ENCODE measurements at regions not wholly inside any gene's neighbourhood (a gene's known extent, or its start where the extent isn't known, plus 50 kb on each side); places are given as distances from the start of the nearest gene placed in this dataset.

DNA sequence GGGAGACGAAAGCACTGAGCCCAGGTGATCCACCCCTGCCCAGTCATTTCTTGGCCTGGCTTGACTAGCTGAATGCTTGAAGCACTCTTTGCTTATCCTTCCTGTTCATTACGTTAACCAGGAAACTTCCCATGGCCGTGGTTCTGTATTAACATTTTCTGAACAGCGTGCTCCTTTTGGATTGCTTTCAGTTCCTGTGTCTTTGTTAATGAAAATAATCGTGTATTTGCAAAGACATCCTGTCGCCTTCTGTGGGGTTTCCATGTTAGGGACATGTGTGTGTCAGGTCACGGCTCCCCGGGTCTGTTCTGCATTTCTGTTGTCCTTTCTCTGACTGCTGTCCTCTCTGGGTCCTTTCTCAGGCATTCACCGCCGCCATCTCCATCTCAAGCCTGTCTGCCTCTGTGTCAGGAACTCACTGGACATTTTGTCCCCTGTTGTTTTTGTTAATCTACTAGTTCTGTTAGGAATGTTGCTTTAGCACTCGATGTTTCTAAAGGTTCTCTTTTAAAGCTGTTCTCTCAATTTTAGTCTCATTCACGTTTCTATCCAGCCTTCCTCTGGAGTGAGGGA lies 434.1 kb upstream of the HS6ST1 start:
- DNase-seq (ENCODE audit: low read depth): no peak

- no peak for DNase-seq (ENCODE audit: low read depth)
Observed at GRCh38 chr2:128753321-128753720, 434.7 kb upstream of the HS6ST1 start.

- DNase-seq (ENCODE audit: low read depth): no peak
Observed at GRCh38 chr2:128753800-128754199, 435.1 kb upstream of the HS6ST1 start.

DNA sequence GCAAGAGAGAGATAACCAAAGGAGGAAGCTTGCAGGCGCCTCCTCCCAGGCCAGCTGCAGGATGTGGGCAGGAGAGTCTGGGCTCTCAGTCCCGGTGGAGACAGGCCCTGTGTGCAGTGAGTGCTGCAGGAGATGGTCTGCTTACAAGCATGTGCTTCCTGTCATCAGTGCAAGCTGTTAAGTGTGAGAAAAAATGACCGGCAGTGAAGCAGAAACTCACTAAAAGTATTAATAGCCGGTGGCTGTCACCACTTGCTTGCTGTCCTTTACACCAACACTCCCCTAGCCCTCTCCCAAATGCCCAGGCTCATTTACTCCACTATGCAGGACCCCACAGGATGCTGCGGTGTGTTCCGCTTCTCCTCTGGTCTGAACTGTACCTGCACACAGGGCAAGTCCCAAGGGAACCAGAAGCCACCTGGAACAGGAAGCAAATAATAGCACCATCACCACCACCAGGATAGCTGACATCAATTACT lies 435.6 kb upstream of the HS6ST1 start:
- DNase-seq (ENCODE audit: low read depth): no peak

GRCh38 chr2:128755695-128756364 lies 437.2 kb upstream of the HS6ST1 start:
- DNase-seq (ENCODE audit: low read depth): no peak

DNA sequence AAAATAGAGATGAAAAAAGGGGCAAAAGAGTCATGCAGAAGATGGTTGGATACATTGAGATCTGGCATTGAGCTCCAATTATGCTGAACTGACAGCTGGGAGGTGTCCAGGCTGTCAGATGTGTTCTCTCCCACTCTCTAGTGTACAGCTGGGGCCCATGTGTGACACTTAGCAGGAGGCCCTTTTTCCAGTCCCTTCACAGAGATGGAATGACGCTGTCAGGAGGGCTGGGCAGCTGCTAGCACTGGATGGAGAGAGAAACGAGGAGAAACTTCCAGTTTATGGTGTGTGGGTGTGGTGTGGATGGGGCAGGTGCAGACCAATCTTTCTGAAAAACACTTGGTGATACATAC lies 437.7 kb upstream of the HS6ST1 start:
- DNase-seq (ENCODE audit: low read depth): no peak

GRCh38 chr2:128765811-128766210 lies 447.1 kb upstream of the HS6ST1 start:
- no peak for DNase-seq (ENCODE audit: low read depth)

- no peak for DNase-seq (ENCODE audit: low read depth)
Observed at GRCh38 chr2:128768041-128768440, 449.4 kb upstream of the HS6ST1 start.

- DNase-seq (ENCODE audit: low read depth): no peak
Observed at GRCh38 chr2:128769457-128770142, 450.9 kb upstream of the HS6ST1 start.

DNA sequence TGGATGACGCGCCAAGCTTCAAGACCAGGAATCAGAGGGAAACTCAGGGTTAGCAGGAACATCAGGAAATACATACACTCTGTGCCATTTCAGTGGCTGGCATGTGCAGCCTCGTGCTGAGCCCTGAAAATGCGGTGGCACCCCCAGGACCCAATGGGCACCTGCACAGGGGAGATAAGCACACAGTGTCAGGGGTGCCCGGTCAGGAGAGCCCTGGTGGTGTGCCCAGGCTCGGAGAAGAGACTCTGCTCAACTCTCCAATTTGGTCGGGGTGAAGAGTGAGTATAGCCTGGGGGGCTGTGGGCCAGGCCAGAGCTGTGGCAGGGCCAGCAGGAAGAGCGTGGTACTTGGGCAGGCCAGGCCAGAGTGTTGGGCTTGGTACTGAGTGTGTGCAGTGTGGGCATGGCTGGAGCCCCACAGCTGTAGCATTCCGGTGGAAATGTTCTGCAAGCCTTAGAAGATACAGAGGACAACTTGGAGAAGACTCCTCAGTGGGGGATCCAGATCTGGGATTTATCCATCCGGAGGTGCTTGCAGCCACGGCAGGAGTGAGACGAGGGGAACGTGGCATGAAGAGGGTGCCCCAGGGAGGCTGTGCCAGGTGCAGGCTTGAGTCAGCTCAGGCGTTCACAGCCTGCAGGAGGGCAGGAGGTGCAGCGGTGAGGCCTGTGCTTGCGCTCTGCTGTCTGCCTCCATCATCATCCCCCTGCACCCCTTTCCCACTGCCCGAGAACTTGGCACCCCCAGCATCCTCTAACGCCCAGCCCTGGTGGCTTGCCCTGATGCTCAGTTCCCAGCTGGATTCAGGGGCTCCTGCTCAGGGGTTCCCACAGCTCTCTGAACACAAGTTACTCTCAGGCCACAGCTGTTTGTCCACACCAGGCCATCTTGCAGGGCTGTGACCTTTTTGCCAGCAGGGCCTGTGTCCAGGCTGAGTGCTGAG lies 451.7 kb upstream of the HS6ST1 start:
- DNase-seq (ENCODE audit: low read depth): no peak

GRCh38 chr2:128771401-128771800 lies 452.7 kb upstream of the HS6ST1 start:
- no peak for DNase-seq (ENCODE audit: low read depth)

- DNase-seq (ENCODE audit: low read depth): no peak
Observed at GRCh38 chr2:128772671-128773070, 454.0 kb upstream of the HS6ST1 start.

- no peak for DNase-seq (ENCODE audit: low read depth)
Observed at GRCh38 chr2:128773641-128774319, 455.1 kb upstream of the HS6ST1 start.

DNA sequence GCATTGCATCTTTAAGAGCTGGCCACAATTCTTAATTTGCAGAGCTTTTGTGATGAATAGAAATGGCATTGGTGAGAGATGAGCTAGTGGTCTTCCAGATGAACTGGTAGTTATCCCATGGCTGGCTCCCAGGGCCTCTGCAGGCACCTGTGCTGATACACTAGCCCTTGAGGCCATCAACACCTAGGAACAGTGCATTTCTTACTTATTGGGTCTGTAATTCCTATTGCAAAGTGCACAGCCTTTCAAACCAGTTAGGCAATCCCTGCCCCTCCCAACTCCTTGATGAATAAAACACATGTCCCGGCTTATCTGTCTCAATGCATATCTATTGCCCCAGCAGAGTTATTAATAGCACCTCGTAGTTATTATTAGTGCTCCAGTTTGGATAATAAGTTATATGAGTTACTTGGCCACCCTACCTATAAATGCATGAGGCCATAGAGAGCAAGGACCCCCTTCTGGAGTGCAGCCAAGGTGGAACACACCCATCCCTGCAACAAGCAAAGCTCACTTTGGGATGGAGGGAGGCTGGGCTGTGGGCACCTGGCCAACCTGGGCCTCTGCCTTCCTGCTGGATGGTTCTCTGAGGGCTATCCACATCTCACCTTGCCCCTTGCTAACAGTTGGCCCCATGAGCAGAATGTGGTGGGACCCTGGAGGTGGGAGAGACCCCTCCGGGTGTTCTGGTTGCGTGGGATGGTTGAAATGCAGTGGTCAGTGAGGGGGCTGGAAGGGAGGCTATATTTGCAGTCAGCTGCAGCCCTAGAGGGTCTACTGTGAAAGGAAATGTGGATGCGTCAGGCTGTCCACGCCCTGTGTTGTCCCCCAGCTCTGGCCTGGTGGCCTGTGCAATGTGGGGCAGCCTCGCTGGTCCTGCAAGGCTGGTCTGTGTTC lies 455.9 kb upstream of the HS6ST1 start:
- DNase-seq (ENCODE audit: low read depth): no peak

- DNase-seq (ENCODE audit: low read depth): no peak
Observed at GRCh38 chr2:128775217-128775913, 456.7 kb upstream of the HS6ST1 start.

- no peak for DNase-seq (ENCODE audit: low read depth)
Observed at GRCh38 chr2:128775914-128776285, 457.2 kb upstream of the HS6ST1 start.

DNA sequence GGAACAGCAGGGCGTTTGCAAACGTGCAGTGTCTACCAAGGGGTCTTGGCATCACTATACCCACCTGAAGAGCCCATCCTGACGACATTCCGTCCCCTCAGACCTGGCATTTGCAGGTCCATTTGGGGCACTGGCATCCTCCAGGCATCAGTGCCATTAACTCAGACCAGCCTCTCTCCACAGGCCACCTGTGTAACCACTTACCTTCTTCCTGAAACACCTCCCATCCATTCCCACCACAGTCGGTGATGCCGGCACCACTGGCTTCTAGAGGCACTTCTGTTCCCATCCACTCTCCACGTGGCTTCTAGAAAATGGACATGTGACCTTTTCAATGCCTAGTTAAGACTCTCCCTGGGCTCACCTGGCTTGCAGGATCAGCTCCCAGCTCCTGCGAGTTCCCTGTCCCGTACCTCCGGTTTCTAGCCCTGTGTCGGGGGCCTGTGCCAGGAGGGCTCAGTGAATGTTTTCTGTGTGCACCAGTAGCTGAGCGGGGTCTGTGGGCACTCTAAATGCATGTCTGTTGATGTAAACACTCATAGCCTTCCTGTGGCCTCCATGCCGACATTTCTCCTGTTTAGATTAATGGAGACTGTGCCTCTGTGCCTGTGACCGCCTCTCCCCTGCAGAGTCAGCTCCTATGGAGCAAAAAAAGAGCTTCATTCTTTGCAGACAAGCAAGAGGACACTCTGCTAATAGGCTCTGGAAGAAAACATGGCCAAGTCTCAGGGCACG lies 458.0 kb upstream of the HS6ST1 start:
- no peak for DNase-seq (ENCODE audit: low read depth)

DNA sequence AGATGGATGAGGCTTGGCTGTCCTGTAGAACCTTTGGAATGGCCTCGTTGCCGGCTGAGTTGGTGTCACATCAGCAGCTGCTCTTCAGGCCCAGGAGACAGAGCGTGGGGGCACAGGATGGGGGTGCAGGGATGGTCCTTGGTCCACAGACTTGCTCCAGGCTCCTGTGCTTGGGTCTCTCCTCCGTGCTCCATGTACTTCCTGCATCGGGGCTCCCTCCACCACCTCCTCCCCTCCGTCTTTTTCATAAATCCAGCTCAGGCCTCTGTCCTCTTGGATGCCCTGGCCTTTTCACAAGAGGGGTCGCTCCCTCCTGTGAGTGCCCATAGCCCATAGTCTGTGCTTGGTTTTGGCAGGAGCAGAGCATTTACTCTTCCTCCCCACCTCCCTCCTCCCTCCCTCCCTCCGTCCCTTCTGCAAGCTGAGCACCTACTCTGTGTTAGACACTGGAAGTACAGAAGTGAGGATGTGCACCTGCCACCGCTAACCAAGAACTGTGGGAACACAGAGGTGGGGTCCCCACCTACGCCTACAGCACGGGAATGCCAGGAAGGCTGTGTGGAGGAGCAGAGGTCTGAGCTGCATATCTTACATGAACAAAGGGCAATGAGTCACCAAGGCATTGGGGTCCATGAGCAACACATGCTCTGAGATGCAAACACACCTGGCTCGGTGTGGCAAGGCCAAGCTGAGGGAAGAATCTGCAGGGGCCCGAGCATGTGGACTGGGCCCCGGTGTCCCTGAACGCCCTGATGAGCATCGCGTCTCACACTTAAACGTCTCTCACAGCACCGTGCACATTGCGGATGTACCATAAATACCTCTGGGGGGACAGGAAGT lies 458.7 kb upstream of the HS6ST1 start:
- DNase-seq (ENCODE audit: low read depth): no peak

- DNase-seq (ENCODE audit: low read depth): no peak
Observed at GRCh38 chr2:128778843-128779242, 460.2 kb upstream of the HS6ST1 start.
